SK-N-SH treated with all-trans-retinoic acid at 6 μM for 48 hours (cell line): ENCODE measurements at regions not wholly inside any gene's neighbourhood (a gene's known extent, or its start where the extent isn't known, plus 50 kb on each side); places are given as distances from the start of the nearest gene placed in this dataset.

Experiments
- BACH2 ChIP-seq: fragments of 250-450 bp; sonication (Bioruptor Pico); IDR thresholded peaks from 2 replicates; pipeline ENCODE4 v1.9.0; 2021; ENCODE audit warnings: mild to moderate bottlenecking, borderline replicate concordance
- OSR1 ChIP-seq: fragments of 250-450 bp; sonication (Bioruptor Pico); IDR thresholded peaks from 2 replicates; pipeline ENCODE4 v1.8.0; 2022; ENCODE audit warnings: moderate library complexity, mild to moderate bottlenecking, inconsistent platforms
- RARB ChIP-seq: fragments of 250-450 bp; sonication (Bioruptor Pico); IDR thresholded peaks from 2 replicates; pipeline ENCODE4 v1.8.0; 2021; ENCODE audit warnings: mild to moderate bottlenecking, moderate library complexity
- SNAI2 ChIP-seq: fragments of 250-450 bp; sonication (Bioruptor Pico); IDR thresholded peaks from 2 replicates; pipeline ENCODE4 v1.5.0; 2020; ENCODE audit warnings: mild to moderate bottlenecking, moderate library complexity
- TOX ChIP-seq: fragments of 250-450 bp; sonication (Bioruptor Pico); IDR thresholded peaks from 2 replicates; pipeline ENCODE4 v1.8.0; 2021; ENCODE audit warnings: mild to moderate bottlenecking, moderate library complexity, borderline replicate concordance
- TSHZ2 ChIP-seq: fragments of 250-450 bp; sonication (Bioruptor Pico); IDR thresholded peaks from 2 replicates; pipeline ENCODE4 v1.5.0; 2020; ENCODE audit warnings: mild to moderate bottlenecking, moderate library complexity
- ZC3H10 ChIP-seq: fragments of 250-450 bp; sonication (Bioruptor Pico); IDR thresholded peaks from 2 replicates; pipeline ENCODE4 v1.5.1; 2021; ENCODE audit warnings: mild to moderate bottlenecking, moderate library complexity
- ZFP30 ChIP-seq: fragments of 450-650 bp; formaldehyde crosslinking; IDR thresholded peaks from 2 replicates; pipeline ENCODE4 v1.5.0; 2022; ENCODE audit warnings: mild to moderate bottlenecking, moderate library complexity
- ZNF565 ChIP-seq: fragments of 450-650 bp; formaldehyde crosslinking; conservative IDR thresholded peaks from 2 replicates; pipeline ENCODE4 v1.5.0; 2020; ENCODE audit warnings: low read depth, mild to moderate bottlenecking, moderate library complexity
- ZNF8 ChIP-seq: fragments of 450-650 bp; formaldehyde crosslinking; IDR thresholded peaks from 2 replicates; pipeline ENCODE4 v1.5.0; 2020; ENCODE audit warnings: mild to moderate bottlenecking, moderate library complexity
- TF ChIP-seq, protein P1 (sequence below): fragments of 250-450 bp; sonication (Bioruptor Pico); IDR thresholded peaks from 2 replicates; pipeline ENCODE4 v1.8.0; 2020; ENCODE audit warnings: mild to moderate bottlenecking, moderate library complexity, borderline replicate concordance
- TF ChIP-seq, protein P2 (sequence below): fragments of 250-450 bp; sonication (Bioruptor Pico); IDR thresholded peaks from 2 replicates; pipeline ENCODE4 v1.5.1; 2020; ENCODE audit warnings: low read depth, mild to moderate bottlenecking, moderate library complexity
- TF ChIP-seq, protein P3 (sequence below): fragments of 250-450 bp; sonication (Bioruptor Pico); IDR thresholded peaks from 2 replicates; pipeline ENCODE4 v1.5.1; 2021; ENCODE audit warnings: mild to moderate bottlenecking, moderate library complexity

DNA sequence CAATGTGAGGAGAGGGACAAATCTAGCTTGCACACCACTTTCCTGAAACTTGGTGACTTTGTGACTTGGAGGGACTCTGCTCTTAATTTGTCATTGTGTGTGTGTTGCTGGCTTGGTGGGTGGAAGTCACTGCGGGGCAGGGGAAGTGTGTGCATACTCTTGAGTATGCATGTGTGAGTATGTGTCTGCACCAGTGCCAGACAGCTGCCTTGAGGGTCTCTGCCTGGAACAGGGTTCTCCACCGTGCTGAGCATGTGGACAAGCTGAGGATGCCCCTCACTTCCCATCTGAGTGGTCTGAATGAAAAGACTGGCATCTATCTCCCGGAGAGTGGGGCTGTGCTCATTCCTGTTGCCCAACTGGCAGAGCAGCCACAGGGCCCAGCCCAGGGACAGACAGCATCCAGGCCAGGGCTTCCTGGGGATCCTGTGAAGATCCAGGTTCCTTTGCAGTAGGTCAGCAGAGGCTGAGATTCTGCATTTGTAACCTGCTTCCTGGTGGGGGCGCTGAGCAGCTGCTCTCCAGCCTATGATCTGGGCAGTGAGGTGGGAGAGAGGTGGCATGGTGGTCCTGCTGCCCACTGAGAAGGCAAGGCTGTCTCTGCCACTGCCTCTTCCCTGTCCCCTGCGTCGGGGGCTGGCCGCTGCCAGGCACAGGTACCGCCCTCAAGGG lies 138.9 kb upstream of the HAAO start:
- TF ChIP-seq, protein P1, sequence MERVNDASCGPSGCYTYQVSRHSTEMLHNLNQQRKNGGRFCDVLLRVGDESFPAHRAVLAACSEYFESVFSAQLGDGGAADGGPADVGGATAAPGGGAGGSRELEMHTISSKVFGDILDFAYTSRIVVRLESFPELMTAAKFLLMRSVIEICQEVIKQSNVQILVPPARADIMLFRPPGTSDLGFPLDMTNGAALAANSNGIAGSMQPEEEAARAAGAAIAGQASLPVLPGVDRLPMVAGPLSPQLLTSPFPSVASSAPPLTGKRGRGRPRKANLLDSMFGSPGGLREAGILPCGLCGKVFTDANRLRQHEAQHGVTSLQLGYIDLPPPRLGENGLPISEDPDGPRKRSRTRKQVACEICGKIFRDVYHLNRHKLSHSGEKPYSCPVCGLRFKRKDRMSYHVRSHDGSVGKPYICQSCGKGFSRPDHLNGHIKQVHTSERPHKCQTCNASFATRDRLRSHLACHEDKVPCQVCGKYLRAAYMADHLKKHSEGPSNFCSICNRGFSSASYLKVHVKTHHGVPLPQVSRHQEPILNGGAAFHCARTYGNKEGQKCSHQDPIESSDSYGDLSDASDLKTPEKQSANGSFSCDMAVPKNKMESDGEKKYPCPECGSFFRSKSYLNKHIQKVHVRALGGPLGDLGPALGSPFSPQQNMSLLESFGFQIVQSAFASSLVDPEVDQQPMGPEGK (CRISPR knock-in tag): no peak
- TF ChIP-seq OSR1 (CRISPR knock-in tag): no peak
- TF ChIP-seq, protein P2, sequence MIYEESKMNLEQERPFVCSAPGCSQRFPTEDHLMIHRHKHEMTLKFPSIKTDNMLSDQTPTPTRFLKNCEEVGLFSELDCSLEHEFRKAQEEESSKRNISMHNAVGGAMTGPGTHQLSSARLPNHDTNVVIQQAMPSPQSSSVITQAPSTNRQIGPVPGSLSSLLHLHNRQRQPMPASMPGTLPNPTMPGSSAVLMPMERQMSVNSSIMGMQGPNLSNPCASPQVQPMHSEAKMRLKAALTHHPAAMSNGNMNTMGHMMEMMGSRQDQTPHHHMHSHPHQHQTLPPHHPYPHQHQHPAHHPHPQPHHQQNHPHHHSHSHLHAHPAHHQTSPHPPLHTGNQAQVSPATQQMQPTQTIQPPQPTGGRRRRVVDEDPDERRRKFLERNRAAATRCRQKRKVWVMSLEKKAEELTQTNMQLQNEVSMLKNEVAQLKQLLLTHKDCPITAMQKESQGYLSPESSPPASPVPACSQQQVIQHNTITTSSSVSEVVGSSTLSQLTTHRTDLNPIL: no peak
- TF ChIP-seq ZNF8 (CRISPR knock-in tag): no peak
- TF ChIP-seq RARB (CRISPR knock-in tag): no peak
- no peak for TF ChIP-seq ZNF565 (CRISPR knock-in tag)
- no peak for TF ChIP-seq ZC3H10 (CRISPR knock-in tag)
- TF ChIP-seq SNAI2 (CRISPR knock-in tag): no peak
- no peak for TF ChIP-seq TOX (CRISPR knock-in tag)
- TF ChIP-seq, protein P3, sequence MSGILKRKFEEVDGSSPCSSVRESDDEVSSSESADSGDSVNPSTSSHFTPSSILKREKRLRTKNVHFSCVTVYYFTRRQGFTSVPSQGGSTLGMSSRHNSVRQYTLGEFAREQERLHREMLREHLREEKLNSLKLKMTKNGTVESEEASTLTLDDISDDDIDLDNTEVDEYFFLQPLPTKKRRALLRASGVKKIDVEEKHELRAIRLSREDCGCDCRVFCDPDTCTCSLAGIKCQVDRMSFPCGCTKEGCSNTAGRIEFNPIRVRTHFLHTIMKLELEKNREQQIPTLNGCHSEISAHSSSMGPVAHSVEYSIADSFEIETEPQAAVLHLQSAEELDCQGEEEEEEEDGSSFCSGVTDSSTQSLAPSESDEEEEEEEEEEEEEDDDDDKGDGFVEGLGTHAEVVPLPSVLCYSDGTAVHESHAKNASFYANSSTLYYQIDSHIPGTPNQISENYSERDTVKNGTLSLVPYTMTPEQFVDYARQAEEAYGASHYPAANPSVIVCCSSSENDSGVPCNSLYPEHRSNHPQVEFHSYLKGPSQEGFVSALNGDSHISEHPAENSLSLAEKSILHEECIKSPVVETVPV (CRISPR knock-in tag): no peak
- TF ChIP-seq BACH2: no peak
- no peak for TF ChIP-seq ZFP30 (CRISPR knock-in tag)
- TF ChIP-seq TSHZ2 (CRISPR knock-in tag): no peak
